Kidney (tissue), 13 donors: ENCODE measurements at regions not wholly inside any gene's neighbourhood (a gene's known extent, or its start where the extent isn't known, plus 50 kb on each side); places are given as distances from the start of the nearest gene placed in this dataset.
A peak's percentile ranks its signal among the peaks of the same experiment; 100 is the strongest.

Source experiments
- DNase-seq, 5 donors: peaks; one replicate each; pipeline ENCODE4 v3.0.0-alpha.2; 2013 to 2020
- FAIRE-seq: peaks from 2 replicates; lab custom pipeline; 2012; peaks lifted over from hg19 to GRCh38; lab: Jason Lieb, UNC
- H3K27ac ChIP-seq, 2 donors: one replicate each; pipeline ENCODE4 v1.7.0; 2013; ENCODE audit warnings: low read depth in 2 of 2, low read length in 2 of 2, inconsistent platforms in 1 of 2
- H3K27me3 ChIP-seq: one replicate; pipeline ENCODE4 v1.7.1; 2013; ENCODE audit warnings: low read length, inconsistent platforms; ENCODE audit not compliant: control insufficient read depth, insufficient read depth
- H3K36me3 ChIP-seq, 3 donors: one replicate each; pipeline versions ENCODE4 v1.7.0 to v1.7.1; 2013; ENCODE audit warnings: low read length in 3 of 3, control low read depth in 1 of 3, inconsistent platforms in 1 of 3; ENCODE audit not compliant: insufficient read depth in 3 of 3, control insufficient read depth in 2 of 3
- H3K4me1 ChIP-seq, 3 donors: one replicate each; pipeline versions ENCODE4 v1.7.0 to v1.7.1; 2013; ENCODE audit warnings: low read length in 3 of 3, inconsistent platforms in 1 of 3, low read depth in 1 of 3; ENCODE audit not compliant: control insufficient read depth in 2 of 3, insufficient read depth in 2 of 3
- H3K4me3 ChIP-seq, 3 donors: one replicate each; pipeline versions ENCODE4 v1.7.0 to v1.8.1; 2013; ENCODE audit warnings: low read length in 3 of 3, control low read depth in 1 of 3, inconsistent platforms in 1 of 3
- H3K9ac ChIP-seq, 3 donors: one replicate each; pipeline versions ENCODE4 v1.7.0 to v1.7.1; 2013; ENCODE audit warnings: low read length in 3 of 3, control low read depth in 1 of 3, inconsistent platforms in 1 of 3
- H3K9me3 ChIP-seq, 3 donors: one replicate each; pipeline versions ENCODE4 v1.7.0 to v1.7.1; 2013; ENCODE audit warnings: low read length in 3 of 3, control low read depth in 1 of 3, inconsistent platforms in 1 of 3; ENCODE audit not compliant: control insufficient read depth in 2 of 3, insufficient read depth in 1 of 3
- intact Hi-C: fragments of 100-400 bp; cut with DNase I; formaldehyde crosslinking; loops from one replicate; pipeline ENCODE4 v1.11.1; 2022
- TF ChIP-seq, protein P1 (sequence below): IDR thresholded peaks from 3 replicates; pipeline ENCODE4 v1.5.1; 2012; ENCODE audit warnings: mild to moderate bottlenecking, moderate library complexity, borderline replicate concordance; ENCODE audit not compliant: insufficient read depth; ENCODE audit errors: extremely low read depth
- donor health status: control.
- donor health status: control.
- donor health status: control.
- donor health status: control.
- donor health status: control.
- donor health status: DM: yes; HTN: yes; CAD: no.
- donor health status: Normal renal cell carcinoma (clear cell type).

DNA sequence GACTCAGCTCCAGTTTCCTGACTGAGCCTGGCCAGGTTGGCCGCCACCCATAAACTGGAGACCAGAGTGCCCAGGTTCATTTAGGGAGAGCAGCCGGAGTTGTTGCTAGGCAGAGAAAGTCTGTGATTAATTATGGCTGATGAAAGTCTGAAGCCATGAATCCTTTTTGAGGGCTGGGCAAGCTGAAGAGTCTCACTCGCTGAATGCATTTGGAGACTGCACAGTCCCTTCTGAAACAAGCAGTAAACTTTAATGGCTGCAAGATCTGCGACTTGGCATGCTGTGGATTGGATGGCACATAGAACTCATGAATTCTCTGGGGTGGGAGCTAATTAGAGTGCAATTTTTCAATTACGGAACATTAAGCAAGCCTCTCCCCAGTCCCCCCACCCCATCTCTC, 282.1 kb downstream of the RPLP1 start:
- DNase-seq = peak in 3 of 5 donors; percentile 24 to 71 (median 68)

GRCh38 chr15:69735121-69735520, 282.5 kb downstream of the RPLP1 start:
- Histone ChIP-seq H3K36me3 (no peaks in the 10 kb centered on the region), H3K4me3 (no peak overlapping the region), H3K4me1 (peaks cover 0 to 4% (median 0%) of the 10 kb centered on the region in 3 donors), H3K27ac (peak overlapping the region in 1 of 2 donors; percentile 18), H3K27me3 (no peaks in the 10 kb centered on the region), H3K9me3 (no peaks in the 10 kb centered on the region), H3K9ac (no peak overlapping the region)
- FAIRE-seq (no peak), DNase-seq (peak; percentile 78 to 92 (median 90))
- TF ChIP-seq, protein P1, sequence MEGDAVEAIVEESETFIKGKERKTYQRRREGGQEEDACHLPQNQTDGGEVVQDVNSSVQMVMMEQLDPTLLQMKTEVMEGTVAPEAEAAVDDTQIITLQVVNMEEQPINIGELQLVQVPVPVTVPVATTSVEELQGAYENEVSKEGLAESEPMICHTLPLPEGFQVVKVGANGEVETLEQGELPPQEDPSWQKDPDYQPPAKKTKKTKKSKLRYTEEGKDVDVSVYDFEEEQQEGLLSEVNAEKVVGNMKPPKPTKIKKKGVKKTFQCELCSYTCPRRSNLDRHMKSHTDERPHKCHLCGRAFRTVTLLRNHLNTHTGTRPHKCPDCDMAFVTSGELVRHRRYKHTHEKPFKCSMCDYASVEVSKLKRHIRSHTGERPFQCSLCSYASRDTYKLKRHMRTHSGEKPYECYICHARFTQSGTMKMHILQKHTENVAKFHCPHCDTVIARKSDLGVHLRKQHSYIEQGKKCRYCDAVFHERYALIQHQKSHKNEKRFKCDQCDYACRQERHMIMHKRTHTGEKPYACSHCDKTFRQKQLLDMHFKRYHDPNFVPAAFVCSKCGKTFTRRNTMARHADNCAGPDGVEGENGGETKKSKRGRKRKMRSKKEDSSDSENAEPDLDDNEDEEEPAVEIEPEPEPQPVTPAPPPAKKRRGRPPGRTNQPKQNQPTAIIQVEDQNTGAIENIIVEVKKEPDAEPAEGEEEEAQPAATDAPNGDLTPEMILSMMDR = no peak
- intact Hi-C loops = no loop called here

More for the DNA sequence above, 282.1 kb downstream of the RPLP1 start:
- intact Hi-C loops = no loop called here
- FAIRE-seq = no peak
- Histone ChIP-seq H3K9me3 (no peaks in the 10 kb centered on the region), H3K27me3 (no peaks in the 10 kb centered on the region), H3K9ac (no peak overlapping the region), H3K27ac (no peak overlapping the region), H3K36me3 (no peaks in the 10 kb centered on the region), H3K4me3 (no peak overlapping the region), H3K4me1 (peaks cover 0 to 4% (median 0%) of the 10 kb centered on the region in 3 donors)
- TF ChIP-seq, protein P1 = no peak

GRCh38 chr15:69736161-69736560, 283.5 kb downstream of the RPLP1 start:
- Histone ChIP-seq H3K4me3 (no peak overlapping the region), H3K36me3 (no peaks in the 10 kb centered on the region), H3K4me1 (peaks cover 0 to 4% (median 0%) of the 10 kb centered on the region in 3 donors), H3K27me3 (no peaks in the 10 kb centered on the region), H3K27ac (no peak overlapping the region), H3K9me3 (peaks cover 0 to 5% (median 0%) of the 10 kb centered on the region in 3 donors), H3K9ac (no peak overlapping the region)
- no peak for DNase-seq
- FAIRE-seq = no peak
- TF ChIP-seq, protein P1 = no peak
- intact Hi-C loops = no loop called here

GRCh38 chr15:69737916-69738315, 285.3 kb downstream of the RPLP1 start:
- FAIRE-seq (no peak), DNase-seq (no peak)
- Histone ChIP-seq H3K36me3 (no peaks in the 10 kb centered on the region), H3K27me3 (no peaks in the 10 kb centered on the region), H3K4me3 (no peak overlapping the region), H3K4me1 (peaks cover 0 to 4% (median 0%) of the 10 kb centered on the region in 3 donors), H3K9ac (no peak overlapping the region), H3K9me3 (peaks cover 0 to 5% (median 0%) of the 10 kb centered on the region in 3 donors), H3K27ac (no peak overlapping the region)
- intact Hi-C loops = no loop called here
- TF ChIP-seq, protein P1 = no peak
